ENCODE measurements at regions not wholly inside any gene's neighbourhood (a gene's known extent, or its start where the extent isn't known, plus 50 kb on each side); places are given as distances from the start of the nearest gene placed in this dataset.
"Not testable (repeated sequence)": the region's sequence is repeated elsewhere in the genome, so short reads cannot be mapped to it uniquely, and the experiment has no call there.

GRCh38 chr5:121100931-121101330 is 636.8 kb downstream of the PRR16 start:
- no peak for DNase-seq

GRCh38 chr5:121105921-121106320 is 641.8 kb downstream of the PRR16 start:
- DNase-seq, result no peak

GRCh38 chr5:121106721-121107690 is 642.9 kb downstream of the PRR16 start:
- not testable (repeated sequence) for DNase-seq

DNA sequence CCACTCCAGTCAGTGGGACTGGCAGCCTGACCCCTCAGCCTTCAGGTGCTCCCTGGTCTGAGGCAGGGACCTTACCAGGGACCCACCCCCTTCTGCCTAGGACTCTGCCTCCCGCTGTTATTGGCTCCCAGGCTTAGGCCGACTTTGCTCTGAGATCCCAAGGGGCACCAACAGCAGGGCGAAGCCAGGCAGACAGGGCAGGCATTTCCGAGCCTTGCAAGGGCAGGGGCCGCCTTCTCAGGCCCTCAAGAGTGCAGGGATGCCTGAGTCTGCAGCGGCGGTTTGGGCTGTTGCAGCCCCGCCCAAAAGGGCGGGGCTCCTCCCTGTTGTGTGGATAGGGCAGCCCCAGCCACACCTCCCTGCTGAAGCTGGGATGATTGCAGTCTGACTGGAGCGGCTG is 644.6 kb downstream of the PRR16 start:
- no peak for DNase-seq

DNA sequence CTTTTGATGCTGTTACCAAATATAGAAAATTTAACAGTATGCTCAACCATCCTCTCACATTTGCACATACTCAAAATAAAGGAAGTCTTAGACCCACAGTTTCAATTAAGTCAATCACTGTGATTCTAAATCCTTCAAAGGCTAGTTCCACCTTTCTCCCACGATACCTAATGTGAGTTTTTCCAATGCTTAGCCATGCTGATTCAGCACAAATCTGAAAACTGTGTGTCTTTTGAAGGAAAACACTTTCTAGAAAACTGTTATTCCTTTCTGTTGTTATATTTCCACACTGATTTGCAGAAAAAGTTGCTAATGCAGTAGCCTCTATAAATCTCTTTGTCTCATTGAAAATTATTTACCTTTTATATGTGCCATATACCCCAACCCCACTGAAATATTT is 645.7 kb downstream of the PRR16 start:
- DNase-seq, result no peak

DNA sequence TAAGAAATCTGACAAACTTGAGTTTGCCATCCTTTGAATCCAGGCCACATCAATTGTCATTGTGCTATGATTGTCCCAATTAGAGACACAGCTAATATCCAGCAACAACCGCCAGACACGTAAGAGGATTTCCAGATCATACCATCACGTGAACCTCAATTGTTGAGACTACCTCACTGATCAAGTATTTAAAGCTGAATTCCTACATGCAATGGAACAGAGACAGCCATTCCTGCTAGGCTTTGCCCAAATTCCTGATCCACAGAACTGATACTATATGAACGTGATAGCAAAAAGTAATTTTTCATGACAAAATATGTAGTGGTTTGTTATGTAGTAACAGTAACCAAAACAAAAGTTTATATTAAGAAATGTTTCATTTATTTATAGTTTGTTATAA is 657.7 kb downstream of the PRR16 start:
- no peak for DNase-seq

DNA sequence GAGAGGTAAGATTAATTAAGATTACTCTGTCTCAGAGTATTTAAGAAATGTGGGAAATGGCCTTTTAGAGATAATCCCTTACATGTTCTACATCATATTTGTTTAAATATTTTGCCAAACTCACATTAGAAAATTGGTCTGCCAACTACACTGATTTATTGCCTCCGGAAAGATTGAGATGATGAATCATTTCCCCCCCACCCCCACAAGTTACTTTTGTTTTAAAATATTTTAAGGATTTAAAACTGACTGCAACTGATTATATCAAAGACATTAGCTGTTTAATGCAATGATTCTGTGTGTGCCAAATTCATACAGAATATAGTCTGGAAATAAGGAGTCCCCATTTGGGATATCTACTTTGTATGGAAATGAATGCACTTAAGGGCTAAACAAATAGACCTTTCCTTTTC is 674.4 kb downstream of the PRR16 start:
- DNase-seq, result no peak

DNA sequence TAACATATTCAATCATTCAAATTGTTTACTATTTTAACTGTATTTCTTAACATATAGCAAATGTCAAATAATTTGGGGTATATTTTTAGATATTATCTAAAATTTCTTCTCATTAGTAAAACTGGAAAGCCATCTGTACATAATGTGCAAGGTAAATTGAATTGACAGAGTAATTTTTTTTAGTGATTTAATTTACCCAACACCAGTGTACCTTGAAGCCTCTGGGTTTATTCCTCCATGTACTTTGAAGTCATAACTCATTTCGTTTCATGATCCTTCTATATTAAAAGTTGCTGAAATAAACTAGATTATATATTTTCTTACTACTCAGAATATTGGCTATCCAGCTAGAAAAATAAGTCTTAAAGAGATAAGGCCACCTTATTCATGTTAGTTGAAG is 674.9 kb downstream of the PRR16 start:
- DNase-seq, result no peak

DNA sequence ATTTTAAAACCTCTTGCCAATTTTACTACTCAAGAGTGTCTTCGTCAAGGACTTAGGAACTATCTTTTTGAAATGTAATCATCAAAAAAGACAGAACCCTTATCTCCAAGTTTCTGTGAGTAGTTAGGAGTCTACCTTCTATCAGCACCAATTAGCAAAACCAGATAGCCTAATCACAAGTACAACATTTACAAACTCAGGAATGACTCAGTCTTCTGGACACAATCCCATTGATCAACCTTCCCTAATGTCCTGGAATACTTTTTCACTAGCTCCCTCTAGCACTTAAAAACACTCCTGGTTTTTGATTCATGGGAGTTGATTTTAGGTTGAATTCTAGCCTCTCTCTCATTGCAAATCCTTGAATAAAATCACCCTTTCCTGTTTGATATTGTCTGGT is 680.7 kb downstream of the PRR16 start:
- DNase-seq, result no peak

- no peak for DNase-seq
Measured at GRCh38 chr5:121151534-121151933, 687.4 kb downstream of the PRR16 start.

GRCh38 chr5:121152411-121152810 is 688.3 kb downstream of the PRR16 start:
- DNase-seq, result no peak

DNA sequence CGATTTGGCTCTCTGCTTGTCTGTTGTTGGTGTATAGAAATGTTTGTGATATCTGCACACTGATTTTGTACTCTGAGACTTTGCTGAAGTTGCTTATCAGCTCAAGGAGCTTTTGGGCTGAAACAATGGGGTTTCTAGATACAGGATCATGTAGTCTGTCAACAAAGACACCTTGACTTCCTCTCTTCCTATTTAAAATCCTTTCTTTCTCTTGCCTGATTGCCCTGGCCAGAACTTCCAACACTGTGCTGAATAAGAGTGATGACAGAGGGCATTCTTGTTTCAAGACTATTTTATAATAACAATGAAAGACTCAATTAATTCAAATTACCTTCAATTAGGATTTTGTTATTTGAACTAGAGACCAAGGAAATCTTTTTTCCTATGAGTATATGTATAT is 692.5 kb downstream of the PRR16 start:
- DNase-seq, result no peak

GRCh38 chr5:121158451-121158850 is 693.2 kb upstream of the FTMT start:
- no peak for DNase-seq

DNA sequence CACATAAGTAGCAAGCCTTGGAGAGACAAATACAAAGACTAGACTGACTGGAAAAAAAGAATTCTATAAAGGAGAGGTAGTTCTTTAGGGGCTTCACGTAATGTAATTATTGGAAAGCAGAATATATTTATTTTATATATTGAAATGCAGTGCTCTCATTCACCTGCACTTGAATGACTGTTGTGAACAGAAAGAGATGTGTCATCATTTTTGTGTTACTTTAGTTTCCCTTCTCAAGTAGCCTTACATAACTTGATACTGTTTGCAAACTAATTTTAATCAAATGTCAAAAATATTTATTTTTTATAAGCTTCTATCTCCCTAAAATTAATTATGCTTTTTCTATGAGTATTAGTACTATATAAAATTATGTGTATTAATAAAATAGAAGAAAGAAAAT is 691.1 kb upstream of the FTMT start:
- no peak for DNase-seq

DNA sequence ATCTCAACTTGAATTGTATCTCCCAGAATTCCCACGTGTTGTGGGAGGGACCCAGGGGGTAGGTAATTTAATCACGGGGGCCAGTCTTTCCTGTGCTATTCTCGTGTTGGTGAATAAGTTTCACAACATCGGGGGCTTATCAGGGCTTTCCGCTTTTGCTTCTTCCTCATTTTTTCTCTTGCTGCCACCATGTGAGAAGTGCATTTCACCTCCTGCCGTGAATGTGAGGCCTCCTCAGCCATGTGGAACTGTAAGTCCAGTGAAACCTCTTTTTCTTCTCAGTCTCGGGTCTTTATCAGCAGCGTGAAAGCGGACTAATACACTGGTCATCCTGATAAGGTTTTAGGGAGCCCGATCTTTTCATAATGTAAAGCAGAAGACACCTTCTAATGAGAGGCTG is 687.0 kb upstream of the FTMT start:
- DNase-seq, result no peak

DNA sequence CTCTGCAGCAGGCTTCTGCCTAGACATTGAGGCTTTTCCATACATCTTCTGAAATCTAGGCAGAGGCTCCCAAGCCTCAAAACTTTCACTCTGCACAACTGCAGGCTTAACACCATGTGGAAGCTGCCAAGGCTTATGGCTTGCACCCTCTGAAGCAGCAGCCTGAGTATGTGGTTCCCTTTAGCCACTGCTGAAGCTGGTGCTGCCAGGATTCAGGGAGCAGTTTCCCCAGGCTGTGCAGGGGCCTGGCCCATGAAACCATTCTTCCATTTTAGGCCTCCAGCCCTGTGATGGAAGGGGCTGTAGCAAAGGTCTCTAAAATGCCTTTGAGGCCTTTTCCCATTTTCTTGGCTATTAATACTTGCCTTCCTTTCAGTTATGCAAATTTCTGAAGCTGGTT is 680.3 kb upstream of the FTMT start:
- DNase-seq, result no peak

DNA sequence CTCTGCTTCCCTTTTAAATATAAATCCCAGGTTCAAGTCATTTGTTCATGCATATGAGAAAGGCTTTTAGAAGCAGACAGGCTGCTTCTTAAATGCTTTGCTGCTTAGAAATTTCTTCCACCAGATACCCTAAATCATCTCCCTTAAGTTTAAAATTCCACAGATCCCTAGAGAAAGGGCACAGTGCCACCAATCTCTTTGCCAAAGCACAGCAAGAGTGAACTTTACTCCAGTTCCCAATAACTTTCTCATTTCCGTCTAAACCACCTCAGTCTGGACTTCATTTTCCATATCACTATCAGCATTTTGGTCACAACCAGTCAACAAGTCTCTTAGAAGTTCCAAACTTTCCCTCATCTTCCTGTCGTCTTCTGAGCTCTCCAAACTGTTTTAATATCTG is 679.8 kb upstream of the FTMT start:
- no peak for DNase-seq

GRCh38 chr5:121174351-121174750 is 677.3 kb upstream of the FTMT start:
- DNase-seq, result no peak

GRCh38 chr5:121175986-121176385 is 675.7 kb upstream of the FTMT start:
- DNase-seq, result no peak

- DNase-seq, result no peak
Measured at GRCh38 chr5:121182788-121183490, 668.7 kb upstream of the FTMT start.

GRCh38 chr5:121188849-121189248 is 662.8 kb upstream of the FTMT start:
- no peak for DNase-seq

- peak; percentile 35 for DNase-seq
Measured at GRCh38 chr5:121189342-121190305, 662.1 kb upstream of the FTMT start.

Measured in left kidney (tissue), 1 donor.